Posterior vena cava (tissue), 2 donors: ENCODE measurements at regions not wholly inside any gene's neighbourhood (a gene's known extent, or its start where the extent isn't known, plus 50 kb on each side); places are given as distances from the start of the nearest gene placed in this dataset.

Source experiments
- DNase-seq: peaks from one replicate; pipeline ENCODE4 v3.0.0-alpha.2; 2020; ENCODE audit warnings: low spot score
- intact Hi-C, 2 donors: fragments of 100-400 bp; cut with DNase I; formaldehyde crosslinking; loops; one replicate each; pipeline versions ENCODE4 v1.14.1 to v1.14.2; 2022 to 2023
- donor health status: DM: yes; HTN: yes; CAD: no.
- donor health status: DM: yes; HTN: yes; CAD: no.

- intact Hi-C loops = no loop called here
Measured at GRCh38 chr3:176824811-176825210, 372.5 kb downstream of the TBL1XR1 start.

DNA sequence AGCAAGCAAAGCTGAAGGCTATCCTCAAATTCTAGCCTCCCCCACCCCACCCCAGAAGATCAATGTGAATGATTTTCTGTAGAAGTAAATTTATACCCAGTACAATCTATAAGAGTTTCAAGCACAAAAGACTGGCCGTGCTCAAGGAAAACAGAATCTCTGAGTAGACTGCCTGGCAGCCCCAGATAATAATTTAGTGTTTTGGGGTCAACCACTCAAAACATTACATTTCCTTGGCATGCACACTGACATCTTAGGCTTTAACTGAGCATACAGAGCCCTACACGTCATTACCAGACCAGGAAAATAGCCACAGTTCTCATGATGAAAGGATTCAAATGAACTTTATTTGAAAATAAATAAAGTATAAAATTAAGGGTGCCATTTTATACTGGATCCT lies 376.5 kb downstream of the TBL1XR1 start:
- no peak for DNase-seq
- intact Hi-C loops = no loop called here

More at GRCh38 chr3:176824811-176825210, 372.5 kb downstream of the TBL1XR1 start:
- DNase-seq = no peak

DNA sequence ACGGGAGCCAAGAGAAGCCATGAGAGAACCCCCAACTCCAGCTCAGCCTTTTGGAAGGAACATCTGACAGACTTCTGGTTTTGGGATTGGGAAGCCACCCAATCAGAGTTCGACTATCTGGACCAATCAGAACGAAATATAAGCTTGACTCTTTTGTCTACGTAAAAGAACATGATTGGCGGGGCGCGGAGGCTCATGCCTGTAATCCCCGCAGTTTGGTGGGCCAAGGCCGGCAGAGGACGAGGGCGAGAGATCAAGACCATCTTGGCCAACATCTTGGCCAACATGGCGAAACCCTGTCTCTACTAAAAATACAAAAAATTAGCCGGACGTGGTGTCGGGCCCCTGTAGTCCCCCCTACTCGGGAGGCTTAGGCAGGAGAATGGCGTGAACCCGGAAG lies 380.3 kb downstream of the TBL1XR1 start:
- intact Hi-C loops = no loop called here
- DNase-seq = no peak

- intact Hi-C loops = no loop called here
- DNase-seq = peak; percentile 74
Measured at GRCh38 chr3:176814285-176814684, 383.0 kb downstream of the TBL1XR1 start.

GRCh38 chr3:176807938-176808337 lies 389.3 kb downstream of the TBL1XR1 start:
- DNase-seq = no peak
- intact Hi-C loops = loop anchor here in 1 of 2 donors (5.0 kb wide), 1 partner anchor 1959 kb away; no protein-coding TSS in a partner anchor

DNA sequence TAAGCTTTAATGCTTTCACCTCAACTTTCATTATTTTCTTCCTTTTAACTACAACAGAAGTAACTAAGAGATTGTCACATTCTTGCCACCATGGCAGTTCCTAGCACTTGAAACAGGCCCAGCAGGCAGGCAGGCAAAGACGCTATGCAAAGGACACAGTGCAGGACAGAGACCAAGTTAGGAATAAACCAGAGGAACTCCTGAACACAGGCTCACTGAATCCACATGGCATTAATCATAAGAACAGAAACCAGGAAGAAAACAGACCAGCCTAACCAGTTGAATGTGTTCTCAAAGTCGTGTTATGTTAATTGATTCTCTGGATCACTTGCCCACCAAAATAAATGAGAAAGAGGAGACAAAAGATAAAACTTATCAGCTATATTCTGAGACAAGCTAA lies 397.6 kb downstream of the TBL1XR1 start:
- intact Hi-C loops = no loop called here
- DNase-seq = no peak

- no peak for DNase-seq
- intact Hi-C loops = no loop called here
Measured at GRCh38 chr3:176798680-176799079, 398.6 kb downstream of the TBL1XR1 start.

- intact Hi-C loops = no loop called here
- no peak for DNase-seq
Measured at GRCh38 chr3:176796371-176796770, 400.9 kb downstream of the TBL1XR1 start.

DNA sequence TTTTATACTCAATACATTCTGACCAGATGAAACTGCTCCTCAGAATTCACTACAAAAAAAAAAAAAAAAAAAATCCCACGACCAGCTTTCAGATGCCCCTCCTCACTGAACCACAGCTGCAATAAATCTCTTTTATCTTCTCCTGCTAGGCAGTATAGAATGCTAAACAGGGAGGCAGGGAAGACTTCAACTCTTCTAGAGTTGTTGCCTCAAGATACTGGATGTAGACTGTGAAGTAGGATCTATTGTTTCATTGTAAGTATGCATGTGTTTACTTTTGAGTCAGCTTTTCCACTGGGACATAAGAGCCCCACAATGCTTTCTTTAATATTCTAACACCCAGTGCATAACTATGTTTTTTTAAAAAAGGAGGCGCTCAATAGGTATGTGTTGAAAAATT lies 401.4 kb downstream of the TBL1XR1 start:
- no peak for DNase-seq
- intact Hi-C loops = no loop called here

DNA sequence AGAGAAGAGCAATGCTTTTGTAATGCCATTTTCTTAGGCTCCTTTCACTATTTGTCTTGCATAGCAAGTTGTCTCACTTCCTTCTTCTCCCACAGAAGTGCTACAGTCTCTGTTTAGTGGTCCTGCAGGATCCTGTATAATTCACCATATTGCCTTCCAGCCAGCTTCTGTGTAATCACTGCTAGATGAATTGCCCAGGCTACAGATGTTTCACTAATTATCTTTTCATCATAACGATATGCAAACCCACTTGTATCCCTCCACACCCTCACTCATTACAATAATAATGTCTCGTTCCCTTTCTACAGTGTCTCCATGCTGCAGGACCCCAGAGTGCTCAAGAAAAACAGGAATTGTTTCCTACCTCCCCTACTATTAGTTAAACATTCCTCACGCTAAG lies 402.9 kb downstream of the TBL1XR1 start:
- DNase-seq = no peak
- intact Hi-C loops = no loop called here

DNA sequence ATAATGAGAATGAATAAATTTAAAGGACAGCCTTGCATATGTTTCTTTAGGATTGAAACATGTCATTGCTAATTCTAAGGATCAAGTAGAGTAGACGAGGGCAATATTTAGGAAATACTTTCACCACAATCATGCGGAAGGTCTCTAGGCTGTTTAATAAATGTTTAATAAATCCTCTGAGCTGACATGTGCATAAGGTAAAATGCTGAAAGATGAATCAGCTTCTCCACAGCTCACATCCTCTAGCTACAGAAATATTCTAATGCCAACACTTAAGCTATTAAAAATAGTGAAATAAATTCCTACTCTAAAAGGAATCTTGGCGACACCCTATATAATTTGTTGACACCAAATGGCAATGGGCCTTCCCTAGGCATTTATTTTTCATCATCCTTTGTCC lies 407.3 kb downstream of the TBL1XR1 start:
- intact Hi-C loops = no loop called here
- DNase-seq = no peak

DNA sequence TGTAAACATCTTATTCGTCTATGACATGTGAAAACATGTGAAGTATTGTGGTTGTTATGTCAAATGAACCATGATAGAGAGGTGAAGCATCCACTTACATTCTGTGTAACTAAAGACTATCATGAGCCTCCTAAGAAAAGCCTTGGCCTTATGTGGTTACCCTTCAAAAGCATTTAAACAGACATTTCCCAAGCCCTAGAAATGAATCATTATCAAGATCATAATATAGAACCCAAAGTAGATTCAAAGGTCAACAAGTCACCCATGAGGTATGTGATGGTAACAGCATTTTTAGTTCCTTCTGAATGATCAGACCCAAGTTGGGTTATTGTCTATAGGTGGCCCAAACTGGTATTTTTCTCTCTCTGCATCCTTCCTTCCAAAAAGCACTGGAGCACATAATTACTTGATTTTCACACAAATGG lies 408.0 kb downstream of the TBL1XR1 start:
- intact Hi-C loops = no loop called here
- no peak for DNase-seq

DNA sequence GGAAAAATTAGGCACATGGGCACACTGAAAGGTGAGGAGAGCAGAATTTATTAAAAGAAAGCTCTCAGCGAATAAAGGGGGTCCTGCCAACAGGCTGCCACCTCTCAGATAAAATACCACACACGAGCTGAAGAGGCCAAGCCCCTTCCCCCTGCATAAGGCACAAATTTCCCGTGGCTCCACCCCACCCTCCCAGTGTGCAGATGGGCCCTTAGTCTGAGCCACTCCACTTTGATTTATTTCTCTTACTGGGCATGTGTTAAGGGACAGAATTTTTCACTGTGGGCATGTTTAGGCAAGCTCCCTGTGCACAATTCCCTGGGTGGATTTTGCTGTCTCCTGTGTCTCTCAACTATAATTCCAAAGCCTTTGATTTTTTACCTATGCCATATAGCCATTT lies 409.8 kb downstream of the TBL1XR1 start:
- intact Hi-C loops = no loop called here
- DNase-seq = no peak

- intact Hi-C loops = no loop called here
- DNase-seq = no peak
Measured at GRCh38 chr3:176785171-176785570, 412.1 kb downstream of the TBL1XR1 start.

DNA sequence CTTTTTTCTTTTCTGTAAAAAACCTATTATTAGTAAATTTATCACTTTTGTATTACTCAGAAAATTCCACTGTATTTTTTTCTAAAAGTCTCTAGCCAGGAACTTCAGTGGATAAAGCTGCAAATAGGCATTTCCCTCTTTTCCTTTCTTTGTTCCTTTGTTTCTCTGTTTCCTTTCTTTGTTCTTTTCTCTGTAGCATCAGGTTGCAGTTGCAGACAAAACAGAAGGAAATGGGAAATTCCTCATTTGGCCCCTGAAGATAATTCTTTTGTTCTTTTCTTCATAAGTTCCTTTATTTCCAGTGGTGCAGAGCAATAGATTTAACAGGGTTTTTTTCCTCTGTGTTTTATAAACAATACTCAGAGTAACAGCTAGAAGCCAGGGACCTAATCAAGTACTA lies 416.5 kb downstream of the TBL1XR1 start:
- no peak for DNase-seq
- intact Hi-C loops = no loop called here

DNA sequence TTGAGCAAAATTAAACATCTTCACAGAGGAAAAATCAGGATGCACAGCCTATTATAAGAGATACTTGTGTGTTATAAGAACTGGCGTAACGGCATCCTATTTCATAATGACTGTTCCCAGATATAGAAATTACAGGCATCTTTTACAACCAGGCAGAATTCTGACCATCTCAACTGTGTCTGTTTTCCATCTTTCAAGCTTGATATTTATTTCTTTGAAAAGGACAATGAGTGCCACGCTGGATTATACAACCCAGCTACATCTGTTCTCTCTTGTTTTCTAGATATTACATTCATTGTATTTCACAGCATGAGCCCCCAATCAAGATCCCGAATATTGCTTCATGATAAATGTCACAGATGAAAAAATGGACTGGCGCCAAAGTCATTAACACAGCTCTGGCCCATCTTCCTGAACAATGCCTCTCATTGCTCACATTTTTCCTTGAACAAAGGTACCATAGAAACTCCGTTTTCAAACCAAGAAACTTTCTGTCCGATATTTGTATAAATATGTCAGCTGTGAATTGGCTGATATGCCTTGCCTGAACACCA lies 420.6 kb downstream of the TBL1XR1 start:
- intact Hi-C loops = no loop called here
- DNase-seq = no peak

DNA sequence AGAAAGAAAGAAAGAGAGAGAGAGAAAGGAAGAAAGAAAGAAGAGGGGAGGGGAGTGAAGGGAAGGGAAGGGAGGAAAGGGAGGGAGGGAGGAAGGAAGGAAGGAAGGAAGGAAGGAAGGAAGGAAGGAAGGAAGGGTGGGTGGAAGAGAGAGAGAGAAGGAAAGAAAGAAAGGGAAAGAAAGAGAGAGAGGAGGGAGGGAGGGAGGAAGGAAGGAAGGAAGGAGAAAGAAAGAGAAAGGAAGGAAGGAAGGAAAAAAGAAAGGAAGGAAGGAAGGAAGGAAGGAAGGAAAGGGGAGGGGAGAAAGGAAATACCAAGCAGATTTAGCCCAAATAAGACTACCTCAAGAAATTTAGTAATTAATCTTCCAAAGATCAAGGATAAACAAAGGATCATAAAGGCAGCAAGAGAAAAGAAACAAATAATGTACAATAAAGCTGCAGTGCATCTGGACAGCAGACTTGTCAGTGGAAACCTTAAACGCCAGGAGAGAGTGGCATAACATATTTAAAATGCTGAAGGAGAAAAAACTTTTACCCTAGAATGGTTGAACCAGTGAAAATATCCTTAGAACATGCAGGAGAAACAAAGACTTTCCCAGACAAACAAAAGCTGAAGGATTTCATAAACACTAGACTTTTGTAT lies 427.6 kb downstream of the TBL1XR1 start:
- no peak for DNase-seq
- intact Hi-C loops = no loop called here

DNA sequence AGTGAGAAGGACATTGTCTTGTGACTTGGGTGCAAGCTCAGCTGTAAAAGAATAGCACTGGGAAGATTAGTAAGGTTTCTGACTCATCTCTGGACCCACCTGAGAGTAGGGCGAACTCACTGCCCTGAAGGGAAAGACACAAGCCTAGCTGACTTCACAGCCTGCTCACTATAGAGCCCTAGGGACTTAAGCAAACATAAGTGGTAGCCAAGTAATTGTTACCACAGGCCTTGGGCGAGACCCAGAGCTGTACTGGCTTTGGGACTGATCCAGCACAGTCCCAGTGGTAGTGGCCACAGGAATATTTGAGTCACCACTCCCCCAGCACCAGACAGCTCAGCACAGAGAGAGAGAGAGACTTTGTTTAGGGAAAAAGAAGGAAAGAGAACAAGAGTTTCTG lies 429.9 kb downstream of the TBL1XR1 start:
- no peak for DNase-seq
- intact Hi-C loops = no loop called here

DNA sequence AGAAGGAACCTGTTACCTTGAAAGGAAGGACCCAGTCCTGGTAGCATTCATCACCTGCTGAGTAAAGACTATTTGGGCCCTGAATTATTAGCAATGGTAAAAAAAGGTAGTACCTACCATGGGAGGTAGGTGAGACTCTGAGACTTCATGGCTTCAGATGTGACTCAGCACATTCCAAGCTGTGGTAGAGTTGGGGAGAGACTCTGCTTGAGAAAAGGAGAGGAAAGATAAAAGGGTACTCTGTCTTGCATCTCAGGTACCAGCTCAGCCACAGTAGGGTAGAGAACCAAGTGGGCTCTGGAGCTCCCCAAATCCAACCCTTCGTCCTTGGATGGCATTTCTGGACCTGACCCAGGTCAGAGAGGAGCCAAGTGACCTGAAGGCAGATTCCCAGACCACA lies 430.4 kb downstream of the TBL1XR1 start:
- DNase-seq = no peak
- intact Hi-C loops = no loop called here

DNA sequence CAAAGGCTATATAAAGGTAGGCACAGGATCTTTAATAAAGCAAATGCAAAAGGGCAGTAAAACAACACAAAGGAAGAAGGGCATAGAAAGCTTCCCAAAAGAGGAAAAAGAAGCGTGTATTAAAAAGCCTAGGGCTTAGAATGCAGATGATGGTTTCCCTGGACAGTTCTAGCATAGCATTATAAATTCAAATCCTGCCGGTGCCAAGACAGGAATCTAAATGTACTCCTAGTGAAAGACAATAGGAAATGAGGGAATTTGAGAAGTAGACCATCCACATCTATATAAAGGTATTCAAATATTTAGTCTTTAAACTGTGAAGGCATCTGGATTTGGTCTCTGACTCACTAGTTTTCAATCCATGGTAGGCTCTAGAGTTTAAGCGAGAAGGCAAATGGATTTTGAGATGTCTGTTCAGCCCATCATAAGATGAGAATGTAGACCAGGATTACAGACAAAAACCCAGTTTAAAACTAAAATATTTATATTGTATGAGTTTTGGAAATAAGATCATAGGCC lies 431.8 kb downstream of the TBL1XR1 start:
- no peak for DNase-seq
- intact Hi-C loops = no loop called here

DNA sequence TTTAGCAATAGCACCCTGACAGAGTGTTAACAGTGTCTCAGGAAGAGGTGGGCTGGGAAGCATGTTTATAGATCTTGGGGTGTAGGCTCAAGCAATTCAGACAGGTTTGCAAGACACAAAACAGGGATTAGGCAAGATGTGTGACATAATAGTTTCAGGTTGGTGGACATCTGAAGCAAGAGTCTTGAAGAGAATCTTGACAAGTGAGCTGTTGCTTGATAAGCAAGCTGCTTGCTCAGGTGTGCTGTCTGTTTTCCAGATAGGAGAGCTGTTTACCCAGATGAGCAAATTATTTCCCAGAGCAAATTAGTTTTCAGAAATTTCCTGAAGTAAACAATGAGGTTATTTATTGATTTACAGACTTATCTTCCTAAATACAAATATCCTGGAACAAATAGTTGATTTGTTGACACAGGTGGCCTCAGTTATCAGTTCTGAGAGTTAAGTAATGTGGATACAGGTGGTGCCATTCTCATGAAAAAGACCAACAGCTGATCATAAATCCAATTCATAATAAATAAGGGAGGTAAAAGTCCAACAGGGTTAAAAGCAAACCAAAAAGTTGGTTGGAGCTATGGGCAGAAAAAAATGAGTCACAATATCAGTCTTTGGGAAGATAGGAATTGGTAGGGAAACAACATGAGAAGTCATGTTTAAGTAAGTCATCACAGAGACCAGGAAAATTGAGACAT lies 437.3 kb downstream of the TBL1XR1 start:
- intact Hi-C loops = no loop called here
- DNase-seq = no peak
